Adipocyte (in vitro differentiated cells): ENCODE measurements at regions not wholly inside any gene's neighbourhood (a gene's known extent, or its start where the extent isn't known, plus 50 kb on each side); places are given as distances from the start of the nearest gene placed in this dataset.
"Not testable (repeated sequence)": the region's sequence is repeated elsewhere in the genome, so short reads cannot be mapped to it uniquely, and the experiment has no call there.

Experiments used
- DNase-seq: peaks from one replicate; pipeline ENCODE4 v3.0.0-alpha.2; 2015; ENCODE audit warnings: low read depth
- H3K27me3 ChIP-seq: replicated peaks from 2 replicates; pipeline ENCODE4 v1.7.0; 2013; ENCODE audit warnings: mild to moderate bottlenecking, low read length, moderate library complexity; ENCODE audit not compliant: control insufficient read depth, insufficient read depth
- H3K36me3 ChIP-seq: 2 replicates; pipeline ENCODE4 v1.7.0; 2013; ENCODE audit warnings: low read length, mild to moderate bottlenecking, moderate library complexity; ENCODE audit not compliant: control insufficient read depth, insufficient read depth, severe bottlenecking
- H3K4me1 ChIP-seq: 2 replicates; pipeline ENCODE4 v1.7.0; 2013; ENCODE audit warnings: mild to moderate bottlenecking, low read length, moderate library complexity; ENCODE audit not compliant: control insufficient read depth, insufficient read depth
- H3K4me3 ChIP-seq: 2 replicates; pipeline ENCODE4 v1.7.0; 2013; ENCODE audit warnings: mild to moderate bottlenecking, low read length, moderate library complexity
- H3K9ac ChIP-seq: 2 replicates; pipeline ENCODE4 v1.7.0; 2013; ENCODE audit warnings: mild to moderate bottlenecking, low read length, moderate library complexity
- H3K9me3 ChIP-seq: 2 replicates; pipeline ENCODE4 v1.7.0; 2013; ENCODE audit warnings: mild to moderate bottlenecking, low read length, moderate library complexity; ENCODE audit not compliant: control insufficient read depth

DNA sequence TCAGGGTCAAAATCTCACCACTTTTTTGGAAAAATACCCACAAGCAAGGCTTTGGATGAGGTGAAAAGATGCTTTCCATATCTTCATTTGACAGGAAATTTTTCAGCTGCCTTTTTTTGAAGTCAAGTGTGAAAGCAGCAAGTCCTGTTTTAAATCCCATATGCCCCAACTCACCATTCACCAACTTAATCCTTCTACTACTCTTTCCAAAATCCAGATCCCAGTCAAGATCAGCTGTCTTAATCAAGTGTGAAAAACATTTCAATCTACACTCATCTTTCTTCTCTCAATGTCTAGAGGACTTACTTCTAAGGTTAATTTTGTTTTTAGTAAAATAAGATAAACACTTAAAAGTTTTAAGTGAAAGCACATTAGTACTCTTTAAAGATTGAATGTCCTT lies 128.4 kb upstream of the CEP126 start:
- H3K36me3 ChIP-seq: no peaks in the 10 kb centered on the region
- no peaks in the 10 kb centered on the region for H3K9me3 ChIP-seq
- H3K4me1 ChIP-seq: no peaks in the 10 kb centered on the region
- no peak overlapping the region for H3K4me3 ChIP-seq
- H3K27me3 ChIP-seq: no peaks in the 10 kb centered on the region
- no peak overlapping the region for H3K9ac ChIP-seq
- no peak for DNase-seq

- H3K9ac ChIP-seq: not testable (repeated sequence)
Observed at GRCh38 chr11:101779167-101779566, 135.6 kb upstream of the CEP126 start.

DNA sequence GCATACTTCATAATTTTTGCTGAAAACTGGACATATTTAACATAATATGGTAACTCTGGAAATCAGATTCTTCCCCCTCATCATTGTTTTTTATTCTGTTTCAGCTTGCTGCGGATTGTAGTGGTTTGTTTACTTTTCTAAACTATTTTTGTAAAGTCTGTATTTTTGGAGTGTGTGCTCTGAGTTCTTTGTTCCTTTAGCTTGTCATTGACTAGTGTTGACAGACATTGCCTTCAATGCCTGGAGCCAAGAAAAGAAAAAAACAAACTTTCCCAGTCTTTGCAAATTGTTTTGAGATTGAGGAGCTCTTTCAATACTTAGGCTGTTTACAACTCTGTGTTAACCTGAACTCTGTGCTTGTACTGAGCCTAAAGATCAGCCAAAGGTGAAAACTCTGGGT lies 137.3 kb upstream of the CEP126 start:
- Histone ChIP-seq H3K36me3 (no peaks in the 10 kb centered on the region), H3K27me3 (no peaks in the 10 kb centered on the region), H3K9me3 (no peaks in the 10 kb centered on the region), H3K9ac (no peak overlapping the region), H3K4me3 (no peak overlapping the region), H3K4me1 (no peaks in the 10 kb centered on the region)
- peak; percentile 5 for DNase-seq

More at GRCh38 chr11:101779167-101779566, 135.6 kb upstream of the CEP126 start:
- not testable (repeated sequence) for DNase-seq, H3K36me3 ChIP-seq, H3K9me3 ChIP-seq, H3K4me3 ChIP-seq, H3K27me3 ChIP-seq, H3K4me1 ChIP-seq

DNA sequence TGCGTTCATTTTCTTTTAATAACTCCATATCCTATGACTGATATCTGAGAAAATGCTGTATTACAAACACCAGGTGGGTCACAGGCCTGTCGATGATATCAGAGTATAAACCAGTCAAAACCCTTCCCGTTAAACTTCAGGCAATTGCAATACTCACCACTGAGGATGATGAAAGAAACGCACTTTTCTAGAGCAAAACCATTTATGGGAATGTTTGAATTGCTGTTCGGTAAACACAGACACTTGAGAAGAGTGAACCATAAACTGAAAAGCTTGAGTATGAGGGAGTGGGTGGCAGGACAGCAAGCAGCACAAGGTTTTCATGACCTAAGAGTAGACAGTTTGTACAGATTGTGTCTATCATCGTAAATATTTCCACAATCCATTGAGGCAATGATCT lies 139.8 kb upstream of the CEP126 start:
- H3K9ac ChIP-seq: no peak overlapping the region
- no peak overlapping the region for H3K4me3 ChIP-seq
- H3K4me1 ChIP-seq: no peaks in the 10 kb centered on the region
- no peaks in the 10 kb centered on the region for H3K9me3 ChIP-seq
- DNase-seq: peak; percentile 17
- no peaks in the 10 kb centered on the region for H3K27me3 ChIP-seq
- H3K36me3 ChIP-seq: no peaks in the 10 kb centered on the region

GRCh38 chr11:101770648-101771047 lies 144.2 kb upstream of the CEP126 start:
- Histone ChIP-seq H3K9me3 (peaks cover 13% of the 10 kb centered on the region), H3K4me3 (no peak overlapping the region), H3K36me3 (no peaks in the 10 kb centered on the region), H3K9ac (no peak overlapping the region), H3K27me3 (no peaks in the 10 kb centered on the region), H3K4me1 (no peaks in the 10 kb centered on the region)
- no peak for DNase-seq

- no peak overlapping the region for H3K9ac ChIP-seq
- DNase-seq: no peak
- no peaks in the 10 kb centered on the region for H3K4me1 ChIP-seq
- peaks cover 13% of the 10 kb centered on the region for H3K9me3 ChIP-seq
- no peak overlapping the region for H3K4me3 ChIP-seq
- H3K36me3 ChIP-seq: no peaks in the 10 kb centered on the region
- no peaks in the 10 kb centered on the region for H3K27me3 ChIP-seq
Observed at GRCh38 chr11:101765932-101766331, 148.9 kb upstream of the CEP126 start.

DNA sequence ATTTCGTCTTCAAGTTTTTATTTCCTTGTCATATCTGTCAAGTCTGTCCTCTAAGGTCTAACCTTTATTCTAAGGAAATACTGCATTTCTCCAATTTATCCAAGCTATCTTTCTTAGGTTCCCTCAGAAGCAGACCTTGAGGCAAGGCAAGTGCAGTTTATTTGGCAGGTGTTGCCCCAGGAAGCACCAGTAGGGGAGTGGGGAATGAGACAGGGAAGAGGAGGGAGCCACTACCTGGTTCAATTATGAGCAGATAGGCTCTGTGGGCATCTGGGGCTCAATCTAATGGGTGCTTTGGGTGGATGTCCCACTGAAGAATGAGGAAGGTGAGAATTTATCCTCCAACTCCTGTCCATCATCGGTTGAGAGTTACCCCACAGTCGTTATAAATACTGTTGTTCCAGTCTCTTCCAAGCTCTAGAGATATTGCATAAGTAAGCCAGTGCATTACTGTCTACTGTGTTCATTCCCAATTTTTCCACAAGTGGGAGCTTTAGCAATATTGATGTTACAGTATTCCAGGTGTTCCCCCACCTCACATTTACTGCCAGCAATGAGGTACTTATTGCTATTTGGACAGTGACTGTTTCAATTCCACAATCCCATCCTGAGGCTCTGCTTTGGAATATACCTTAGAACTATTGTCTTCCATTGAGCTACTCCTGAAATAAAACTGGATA lies 154.9 kb upstream of the CEP126 start:
- no peaks in the 10 kb centered on the region for H3K9me3 ChIP-seq
- H3K36me3 ChIP-seq: no peaks in the 10 kb centered on the region
- no peaks in the 10 kb centered on the region for H3K4me1 ChIP-seq
- H3K27me3 ChIP-seq: no peaks in the 10 kb centered on the region
- peak; percentile 26 for DNase-seq
- H3K9ac ChIP-seq: no peak overlapping the region
- H3K4me3 ChIP-seq: no peak overlapping the region

- Histone ChIP-seq H3K4me1 (no peaks in the 10 kb centered on the region), H3K27me3 (no peaks in the 10 kb centered on the region), H3K4me3 (no peak overlapping the region), H3K9me3 (no peaks in the 10 kb centered on the region), H3K36me3 (no peaks in the 10 kb centered on the region), H3K9ac (no peak overlapping the region)
- DNase-seq: no peak
Observed at GRCh38 chr11:101757741-101758140, 157.1 kb upstream of the CEP126 start.

- Histone ChIP-seq H3K36me3 (no peaks in the 10 kb centered on the region), H3K4me1 (peaks cover 20% of the 10 kb centered on the region), H3K4me3 (peak overlapping the region; percentile 68), H3K27me3 (no peaks in the 10 kb centered on the region), H3K9me3 (no peaks in the 10 kb centered on the region), H3K9ac (no peak overlapping the region)
- DNase-seq: peak; percentile 25
Observed at GRCh38 chr11:101748572-101749344, 165.0 kb upstream of the TRPC6 start.

DNA sequence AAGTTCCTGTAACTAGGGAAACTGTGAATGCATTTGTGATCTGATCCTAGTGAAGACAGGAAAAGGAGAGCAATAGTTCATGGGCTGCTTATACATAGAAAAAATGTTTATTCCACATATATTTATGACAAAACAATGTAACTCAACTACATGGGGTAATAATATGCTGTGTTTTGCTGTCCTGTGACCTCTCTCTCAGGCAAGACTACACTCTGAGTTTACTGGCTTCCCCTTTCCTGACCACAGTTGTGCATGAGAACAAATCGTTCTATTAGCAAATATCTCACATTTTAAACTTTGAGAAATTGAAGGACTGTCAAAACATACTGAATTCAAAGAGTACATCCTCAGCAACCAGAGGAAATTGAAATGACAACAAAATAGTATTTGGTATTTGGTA lies 161.9 kb upstream of the TRPC6 start:
- H3K36me3 ChIP-seq: no peaks in the 10 kb centered on the region
- H3K9me3 ChIP-seq: no peaks in the 10 kb centered on the region
- no peaks in the 10 kb centered on the region for H3K27me3 ChIP-seq
- no peak for DNase-seq
- H3K4me1 ChIP-seq: peaks cover 20% of the 10 kb centered on the region
- H3K9ac ChIP-seq: no peak overlapping the region
- no peak overlapping the region for H3K4me3 ChIP-seq

- DNase-seq: no peak
- no peak overlapping the region for H3K9ac ChIP-seq
- H3K36me3 ChIP-seq: no peaks in the 10 kb centered on the region
- no peaks in the 10 kb centered on the region for H3K27me3 ChIP-seq
- H3K4me3 ChIP-seq: no peak overlapping the region
- H3K4me1 ChIP-seq: peaks cover 13% of the 10 kb centered on the region
- H3K9me3 ChIP-seq: no peaks in the 10 kb centered on the region
Observed at GRCh38 chr11:101743828-101744227, 160.0 kb upstream of the TRPC6 start.
